Progenitor cell of endocrine pancreas (in vitro differentiated cells): ENCODE measurements at regions not wholly inside any gene's neighbourhood (a gene's known extent, or its start where the extent isn't known, plus 50 kb on each side); places are given as distances from the start of the nearest gene placed in this dataset.

Experiments used
- DNase-seq: peaks from one replicate; pipeline ENCODE4 v3.0.0; 2021; ENCODE audit warnings: low spot score; ENCODE audit not compliant: unreplicated experiment
- H3K27ac Mint-ChIP-seq: 2 replicates; pipeline ENCODE4 v1.8.0; 2021; ENCODE audit warnings: mild to moderate bottlenecking, moderate library complexity, mixed read lengths
- H3K27me3 Mint-ChIP-seq: 2 replicates; pipeline ENCODE4 v1.8.0; 2021; ENCODE audit warnings: mixed read lengths
- H3K36me3 Mint-ChIP-seq: 2 replicates; pipeline ENCODE4 v1.8.0; 2022; ENCODE audit warnings: mixed read lengths; ENCODE audit not compliant: insufficient read depth
- H3K4me1 Mint-ChIP-seq: 2 replicates; pipeline ENCODE4 v1.8.0; 2021; ENCODE audit warnings: low read depth, mixed read lengths
- H3K4me3 Mint-ChIP-seq: 2 replicates; pipeline ENCODE4 v1.8.0; 2021; ENCODE audit warnings: low read depth, mild to moderate bottlenecking, moderate library complexity, mixed read lengths
- H3K9me3 Mint-ChIP-seq: 2 replicates; pipeline ENCODE4 v1.8.0; 2021; ENCODE audit warnings: low read depth, mixed read lengths
- TF ChIP-seq, protein P1 (sequence below): fragments of 200-600 bp; sonication (generic); IDR thresholded peaks from one replicate; pipeline ENCODE4 v1.5.0; 2021; ENCODE audit warnings: antibody characterized with exemption, mild to moderate bottlenecking; ENCODE audit not compliant: unreplicated experiment

DNA sequence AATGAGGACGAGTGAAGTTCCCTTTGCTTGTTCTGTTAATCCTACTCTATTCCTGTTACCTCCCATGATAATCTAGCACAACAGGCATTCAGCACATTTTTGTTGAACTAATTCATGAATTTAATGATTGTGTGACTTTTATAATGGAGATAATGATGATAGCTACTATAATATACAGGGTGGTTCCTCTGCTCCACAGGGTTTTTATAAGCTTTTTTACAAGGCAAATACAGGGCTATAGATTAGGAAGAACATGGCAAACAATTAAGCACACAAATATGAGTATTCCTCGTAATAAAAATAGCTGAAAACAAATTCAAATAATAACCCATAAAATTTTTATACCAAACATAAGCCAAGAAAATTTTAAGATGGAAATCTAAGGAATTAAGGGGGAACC lies 145.6 kb upstream of the TMTC1 start:
- no peaks in the 10 kb centered on the region for H3K27me3 Mint-ChIP-seq
- peaks cover 5% of the 10 kb centered on the region for H3K9me3 Mint-ChIP-seq
- no peak overlapping the region for H3K27ac Mint-ChIP-seq
- no peak overlapping the region for H3K4me3 Mint-ChIP-seq
- H3K4me1 Mint-ChIP-seq, result peaks cover 4% of the 10 kb centered on the region
- no peaks in the 10 kb centered on the region for H3K36me3 Mint-ChIP-seq
- TF ChIP-seq, protein P1, sequence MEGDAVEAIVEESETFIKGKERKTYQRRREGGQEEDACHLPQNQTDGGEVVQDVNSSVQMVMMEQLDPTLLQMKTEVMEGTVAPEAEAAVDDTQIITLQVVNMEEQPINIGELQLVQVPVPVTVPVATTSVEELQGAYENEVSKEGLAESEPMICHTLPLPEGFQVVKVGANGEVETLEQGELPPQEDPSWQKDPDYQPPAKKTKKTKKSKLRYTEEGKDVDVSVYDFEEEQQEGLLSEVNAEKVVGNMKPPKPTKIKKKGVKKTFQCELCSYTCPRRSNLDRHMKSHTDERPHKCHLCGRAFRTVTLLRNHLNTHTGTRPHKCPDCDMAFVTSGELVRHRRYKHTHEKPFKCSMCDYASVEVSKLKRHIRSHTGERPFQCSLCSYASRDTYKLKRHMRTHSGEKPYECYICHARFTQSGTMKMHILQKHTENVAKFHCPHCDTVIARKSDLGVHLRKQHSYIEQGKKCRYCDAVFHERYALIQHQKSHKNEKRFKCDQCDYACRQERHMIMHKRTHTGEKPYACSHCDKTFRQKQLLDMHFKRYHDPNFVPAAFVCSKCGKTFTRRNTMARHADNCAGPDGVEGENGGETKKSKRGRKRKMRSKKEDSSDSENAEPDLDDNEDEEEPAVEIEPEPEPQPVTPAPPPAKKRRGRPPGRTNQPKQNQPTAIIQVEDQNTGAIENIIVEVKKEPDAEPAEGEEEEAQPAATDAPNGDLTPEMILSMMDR, result no peak
- no peak for DNase-seq

DNA sequence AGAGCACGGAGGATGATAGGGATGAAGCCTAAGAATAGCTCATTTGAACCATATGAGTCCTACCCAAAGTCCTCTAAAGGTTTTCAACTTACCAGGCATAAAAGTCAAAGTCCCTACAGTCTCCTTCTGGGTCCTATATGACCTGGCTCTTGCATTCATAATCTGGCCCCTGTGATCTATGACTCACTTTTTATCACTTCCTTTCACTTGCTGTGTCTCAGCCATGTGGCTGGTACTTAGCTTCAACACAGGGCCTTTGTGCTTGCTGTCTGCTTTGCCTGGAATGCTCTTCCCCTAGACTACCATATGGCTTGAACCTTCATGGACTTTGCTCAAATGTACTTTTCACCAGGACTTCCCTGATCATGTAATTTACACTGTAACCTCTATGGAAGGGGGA lies 137.6 kb upstream of the TMTC1 start:
- H3K9me3 Mint-ChIP-seq, result peaks cover 4% of the 10 kb centered on the region
- H3K27me3 Mint-ChIP-seq, result no peaks in the 10 kb centered on the region
- TF ChIP-seq, protein P1, result no peak
- peaks cover 4% of the 10 kb centered on the region for H3K4me1 Mint-ChIP-seq
- H3K27ac Mint-ChIP-seq, result no peak overlapping the region
- H3K36me3 Mint-ChIP-seq, result no peaks in the 10 kb centered on the region
- H3K4me3 Mint-ChIP-seq, result no peak overlapping the region
- no peak for DNase-seq

GRCh38 chr12:29908157-29908556 lies 124.4 kb upstream of the TMTC1 start:
- H3K4me3 Mint-ChIP-seq, result no peak overlapping the region
- no peak for DNase-seq
- H3K36me3 Mint-ChIP-seq, result no peaks in the 10 kb centered on the region
- no peaks in the 10 kb centered on the region for H3K27me3 Mint-ChIP-seq
- H3K9me3 Mint-ChIP-seq, result peaks cover 22% of the 10 kb centered on the region
- TF ChIP-seq, protein P1, result no peak
- H3K27ac Mint-ChIP-seq, result no peak overlapping the region
- no peaks in the 10 kb centered on the region for H3K4me1 Mint-ChIP-seq

DNA sequence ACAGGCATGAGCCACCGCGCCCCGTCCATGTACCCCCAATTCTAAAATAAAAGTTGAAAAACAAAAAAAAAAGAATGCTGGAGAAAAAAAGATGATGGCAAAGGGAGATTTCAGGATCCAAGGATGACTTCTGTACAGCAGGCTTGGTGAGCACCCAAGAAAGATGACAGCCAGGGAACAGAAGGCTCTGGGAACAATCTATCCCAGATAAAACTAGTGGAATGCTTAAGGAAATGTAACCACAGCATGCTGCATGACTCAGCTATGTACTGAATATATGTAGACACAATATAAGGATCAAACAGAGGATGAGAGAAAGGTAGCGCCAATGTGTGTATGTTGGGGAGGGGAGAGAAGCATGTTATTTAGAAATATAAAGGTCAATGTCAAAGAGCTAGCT lies 123.7 kb upstream of the TMTC1 start:
- Mint-ChIP-seq H3K4me3 (no peak overlapping the region), H3K27ac (no peak overlapping the region), H3K27me3 (no peaks in the 10 kb centered on the region), H3K4me1 (no peaks in the 10 kb centered on the region), H3K9me3 (peaks cover 17% of the 10 kb centered on the region), H3K36me3 (no peaks in the 10 kb centered on the region)
- TF ChIP-seq, protein P1, result no peak
- no peak for DNase-seq

- H3K36me3 Mint-ChIP-seq, result no peaks in the 10 kb centered on the region
- H3K27me3 Mint-ChIP-seq, result no peaks in the 10 kb centered on the region
- TF ChIP-seq, protein P1, result no peak
- peaks cover 4% of the 10 kb centered on the region for H3K9me3 Mint-ChIP-seq
- DNase-seq, result no peak
- H3K4me1 Mint-ChIP-seq, result peaks cover 14% of the 10 kb centered on the region
- no peak overlapping the region for H3K27ac Mint-ChIP-seq
- H3K4me3 Mint-ChIP-seq, result no peak overlapping the region
Observed at GRCh38 chr12:29902043-29902442, 118.3 kb upstream of the TMTC1 start.

DNA sequence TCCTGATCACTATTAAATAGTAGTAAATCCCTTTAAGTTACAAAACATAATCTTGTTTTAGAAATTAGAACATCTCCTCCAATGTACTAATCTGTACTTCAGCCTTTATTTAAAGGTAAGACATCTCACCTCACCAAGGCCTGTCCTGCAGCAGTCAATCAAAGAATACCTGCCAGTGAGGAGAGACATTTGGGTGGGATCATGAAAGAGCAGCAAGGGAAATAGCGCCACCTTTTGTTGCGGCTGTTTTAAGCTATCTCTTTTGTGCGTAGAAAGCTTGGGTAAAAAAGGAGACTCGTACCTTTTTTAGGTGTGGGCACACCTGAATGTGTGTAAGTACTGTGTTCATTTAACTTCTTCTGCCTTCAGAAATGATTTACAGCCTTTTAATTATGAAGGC lies 117.8 kb upstream of the TMTC1 start:
- Mint-ChIP-seq H3K4me3 (no peak overlapping the region), H3K4me1 (peaks cover 14% of the 10 kb centered on the region), H3K27me3 (no peaks in the 10 kb centered on the region), H3K36me3 (no peaks in the 10 kb centered on the region), H3K9me3 (peaks cover 1% of the 10 kb centered on the region), H3K27ac (no peak overlapping the region)
- TF ChIP-seq, protein P1, result peak; percentile 22
- DNase-seq, result no peak
